NB4 (cell line): ENCODE measurements at regions not wholly inside any gene's neighbourhood (a gene's known extent, or its start where the extent isn't known, plus 50 kb on each side); places are given as distances from the start of the nearest gene placed in this dataset.

Experiments used
- DNase-seq: peaks from one replicate; pipeline ENCODE4 v3.0.0; 2010; ENCODE audit warnings: low read depth
- H3K4me3 ChIP-seq: one replicate; pipeline ENCODE4 v1.5.1; 2011; ENCODE audit warnings: mild to moderate bottlenecking, low read depth, low read length, moderate library complexity
- CTCF ChIP-seq: IDR thresholded peaks from one replicate; pipeline ENCODE4 v1.5.1; 2012; ENCODE audit warnings: low read depth, low read length
- MAX ChIP-seq: IDR thresholded peaks from 2 replicates; pipeline ENCODE4 v1.6.1; 2011; ENCODE audit warnings: low read depth, low read length
- MYC ChIP-seq: IDR thresholded peaks from 2 replicates; pipeline ENCODE4 v1.6.1; 2011; ENCODE audit warnings: low read depth, low read length
- POLR2A ChIP-seq: IDR thresholded peaks from 2 replicates; pipeline ENCODE4 v1.6.1; 2011; ENCODE audit warnings: mild to moderate bottlenecking; ENCODE audit not compliant: insufficient read length; ENCODE audit errors: extremely low read depth

GRCh38 chr1:219752645-219753044 is 139.7 kb upstream of the ZC3H11B start:
- DNase-seq, result no peak
- TF ChIP-seq CTCF (no peak), MYC (no peak), POLR2A (no peak), MAX (no peak)
- H3K4me3 ChIP-seq, result no peak overlapping the region

- no peak for DNase-seq
- TF ChIP-seq POLR2A (no peak), MYC (no peak), MAX (no peak), CTCF (no peak)
- H3K4me3 ChIP-seq, result no peak overlapping the region
Observed at GRCh38 chr1:219751870-219752507, 139.1 kb upstream of the ZC3H11B start.

GRCh38 chr1:219749370-219749769 is 136.5 kb upstream of the ZC3H11B start:
- TF ChIP-seq MYC (no peak), MAX (no peak), POLR2A (no peak), CTCF (no peak)
- no peak overlapping the region for H3K4me3 ChIP-seq
- no peak for DNase-seq

- H3K4me3 ChIP-seq, result no peak overlapping the region
- no peak for DNase-seq
- TF ChIP-seq CTCF (no peak), MYC (no peak), POLR2A (no peak), MAX (no peak)
Observed at GRCh38 chr1:219746141-219746540, 133.2 kb upstream of the ZC3H11B start.

GRCh38 chr1:219744652-219745469 is 132.0 kb upstream of the ZC3H11B start:
- TF ChIP-seq POLR2A (no peak), MYC (no peak), MAX (no peak), CTCF (no peak)
- no peak overlapping the region for H3K4me3 ChIP-seq
- no peak for DNase-seq
